Liver (tissue), 7 donors: ENCODE measurements at regions not wholly inside any gene's neighbourhood (a gene's known extent, or its start where the extent isn't known, plus 50 kb on each side); places are given as distances from the start of the nearest gene placed in this dataset.

Experiments
- DNase-seq: peaks from one replicate; pipeline ENCODE4 v3.0.0-alpha.2; 2017; ENCODE audit warnings: low spot score
- H3K27ac ChIP-seq, 2 donors: one replicate each; pipeline ENCODE4 v1.7.0; 2013; ENCODE audit warnings: inconsistent platforms in 2 of 2, low read length in 2 of 2, control low read depth in 1 of 2, low read depth in 1 of 2, mild to moderate bottlenecking in 1 of 2
- H3K27me3 ChIP-seq, 4 donors: one replicate each; pipeline versions ENCODE4 v1.6.1 to v1.7.0; 2013; ENCODE audit warnings: low read length in 3 of 4, inconsistent platforms in 1 of 4, mild to moderate bottlenecking in 1 of 4, moderate library complexity in 1 of 4; ENCODE audit not compliant: control insufficient read depth in 4 of 4, insufficient read depth in 4 of 4
- H3K36me3 ChIP-seq, 4 donors: one replicate each; pipeline versions ENCODE4 v1.6.1 to v1.7.0; 2013; ENCODE audit warnings: low read length in 3 of 4, mild to moderate bottlenecking in 3 of 4, low read depth in 1 of 4, moderate library complexity in 1 of 4; ENCODE audit not compliant: control insufficient read depth in 4 of 4, insufficient read depth in 3 of 4
- H3K4me1 ChIP-seq, 4 donors: one replicate each; pipeline versions ENCODE4 v1.6.1 to v1.7.0; 2013; ENCODE audit warnings: low read length in 3 of 4, mild to moderate bottlenecking in 3 of 4, moderate library complexity in 1 of 4; ENCODE audit not compliant: control insufficient read depth in 4 of 4, insufficient read depth in 4 of 4
- H3K4me3 ChIP-seq, 3 donors: one replicate each; pipeline versions ENCODE4 v1.6.1 to v1.7.0; 2013; ENCODE audit warnings: low read length in 3 of 3, control low read depth in 1 of 3, low read depth in 1 of 3, mild to moderate bottlenecking in 1 of 3
- H3K9ac ChIP-seq, 2 donors: one replicate each; pipeline ENCODE4 v1.7.0; 2013; ENCODE audit warnings: low read length in 2 of 2, mild to moderate bottlenecking in 2 of 2, moderate library complexity in 2 of 2, control low read depth in 1 of 2, low read depth in 1 of 2
- H3K9me3 ChIP-seq, 4 donors: one replicate each; pipeline versions ENCODE4 v1.6.1 to v1.7.0; 2013; ENCODE audit warnings: low read length in 3 of 4; ENCODE audit not compliant: control insufficient read depth in 4 of 4
- ATF3 ChIP-seq: IDR thresholded peaks from 2 replicates; pipeline ENCODE4 v1.6.1; 2016; ENCODE audit warnings: antibody characterized with exemption
- EGR1 ChIP-seq, 2 donors: IDR thresholded peaks; 2 replicates each; pipeline ENCODE4 v1.6.1; 2016 to 2018; ENCODE audit warnings: antibody characterized with exemption in 2 of 2, low read depth in 2 of 2
- FOXA1 ChIP-seq: IDR thresholded peaks from 2 replicates; pipeline ENCODE4 v1.6.1; 2016; ENCODE audit warnings: antibody characterized with exemption
- FOXA2 ChIP-seq: IDR thresholded peaks from 2 replicates; pipeline ENCODE4 v1.6.1; 2016; ENCODE audit warnings: antibody characterized with exemption
- GABPA ChIP-seq, 2 donors: IDR thresholded peaks in 1 of 2; conservative IDR thresholded peaks in 1 of 2; 2 replicates each; pipeline ENCODE4 v1.6.1; 2016; ENCODE audit warnings: antibody characterized with exemption in 2 of 2, mild to moderate bottlenecking in 1 of 2, moderate library complexity in 1 of 2
- HNF4A ChIP-seq, 2 donors: conservative IDR thresholded peaks; 2 replicates each; pipeline ENCODE4 v1.6.1; 2016; ENCODE audit warnings: antibody characterized with exemption in 2 of 2, mild to moderate bottlenecking in 2 of 2
- HNF4G ChIP-seq: IDR thresholded peaks from 2 replicates; pipeline ENCODE4 v1.6.1; 2016; ENCODE audit warnings: antibody characterized with exemption
- MAX ChIP-seq: IDR thresholded peaks from 2 replicates; pipeline ENCODE4 v1.6.1; 2016; ENCODE audit warnings: antibody characterized with exemption
- NR2F2 ChIP-seq: IDR thresholded peaks from 2 replicates; pipeline ENCODE4 v1.6.1; 2016; ENCODE audit warnings: antibody characterized with exemption
- RXRA ChIP-seq, 2 donors: IDR thresholded peaks; 2 replicates each; pipeline ENCODE4 v1.6.1; 2017 to 2018; ENCODE audit warnings: antibody characterized with exemption in 2 of 2, mild to moderate bottlenecking in 1 of 2
- SP1 ChIP-seq: IDR thresholded peaks from 2 replicates; pipeline ENCODE4 v1.6.1; 2018; ENCODE audit warnings: antibody characterized with exemption, mild to moderate bottlenecking
- YY1 ChIP-seq: IDR thresholded peaks from 2 replicates; pipeline ENCODE4 v1.6.1; 2016; ENCODE audit warnings: antibody characterized with exemption, mild to moderate bottlenecking
- ZBTB33 ChIP-seq: IDR thresholded peaks from 2 replicates; pipeline ENCODE4 v1.6.1; 2016; ENCODE audit warnings: antibody characterized with exemption
- WGBS: extraction: QIAGEN DNeasy Blood & Tissue Kit; methylation state at CpG from one replicate; pipeline ENCODE4 v1.1.7; 2013; 5-methylcytosine and 5-hydroxymethylcytosine counted together
- TF ChIP-seq, protein P1 (sequence below): IDR thresholded peaks from 2 replicates; pipeline ENCODE4 v1.6.1; 2016; ENCODE audit warnings: antibody characterized with exemption, mild to moderate bottlenecking
- donor health status: healthy.
- donor health status: healthy.
- donor health status: healthy.
- donor health status: healthy.

- WGBS = 37% methylated on average over 1 of the region's 1 CpG
- no peak overlapping the region for H3K4me3 ChIP-seq
- no peaks in the 10 kb centered on the region for H3K27me3 ChIP-seq
- no peak for DNase-seq
- TF ChIP-seq SP1 (no peak), RXRA (IDR thresholded peaks at IDR 0.05) (no peak), ATF3 (no peak), EGR1 (IDR thresholded peaks at IDR 0.05; ENCODE audit: low read depth in 2 of 2) (no peak), FOXA1 (no peak), GABPA (IDR thresholded peaks at IDR 0.05 in 1 of 2, conservative IDR thresholded peaks at IDR 0.05 in 1 of 2) (no peak), ZBTB33 (no peak), FOXA2 (no peak), HNF4G (no peak), MAX (no peak)
- TF ChIP-seq, protein P1, sequence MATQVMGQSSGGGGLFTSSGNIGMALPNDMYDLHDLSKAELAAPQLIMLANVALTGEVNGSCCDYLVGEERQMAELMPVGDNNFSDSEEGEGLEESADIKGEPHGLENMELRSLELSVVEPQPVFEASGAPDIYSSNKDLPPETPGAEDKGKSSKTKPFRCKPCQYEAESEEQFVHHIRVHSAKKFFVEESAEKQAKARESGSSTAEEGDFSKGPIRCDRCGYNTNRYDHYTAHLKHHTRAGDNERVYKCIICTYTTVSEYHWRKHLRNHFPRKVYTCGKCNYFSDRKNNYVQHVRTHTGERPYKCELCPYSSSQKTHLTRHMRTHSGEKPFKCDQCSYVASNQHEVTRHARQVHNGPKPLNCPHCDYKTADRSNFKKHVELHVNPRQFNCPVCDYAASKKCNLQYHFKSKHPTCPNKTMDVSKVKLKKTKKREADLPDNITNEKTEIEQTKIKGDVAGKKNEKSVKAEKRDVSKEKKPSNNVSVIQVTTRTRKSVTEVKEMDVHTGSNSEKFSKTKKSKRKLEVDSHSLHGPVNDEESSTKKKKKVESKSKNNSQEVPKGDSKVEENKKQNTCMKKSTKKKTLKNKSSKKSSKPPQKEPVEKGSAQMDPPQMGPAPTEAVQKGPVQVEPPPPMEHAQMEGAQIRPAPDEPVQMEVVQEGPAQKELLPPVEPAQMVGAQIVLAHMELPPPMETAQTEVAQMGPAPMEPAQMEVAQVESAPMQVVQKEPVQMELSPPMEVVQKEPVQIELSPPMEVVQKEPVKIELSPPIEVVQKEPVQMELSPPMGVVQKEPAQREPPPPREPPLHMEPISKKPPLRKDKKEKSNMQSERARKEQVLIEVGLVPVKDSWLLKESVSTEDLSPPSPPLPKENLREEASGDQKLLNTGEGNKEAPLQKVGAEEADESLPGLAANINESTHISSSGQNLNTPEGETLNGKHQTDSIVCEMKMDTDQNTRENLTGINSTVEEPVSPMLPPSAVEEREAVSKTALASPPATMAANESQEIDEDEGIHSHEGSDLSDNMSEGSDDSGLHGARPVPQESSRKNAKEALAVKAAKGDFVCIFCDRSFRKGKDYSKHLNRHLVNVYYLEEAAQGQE = no peak
- H3K27ac ChIP-seq = no peak overlapping the region
- peaks cover 0 to 1% (median 0%) of the 10 kb centered on the region in 4 donors for H3K36me3 ChIP-seq
- no peak overlapping the region for H3K9ac ChIP-seq
- no peaks in the 10 kb centered on the region for H3K9me3 ChIP-seq
- no peaks in the 10 kb centered on the region for H3K4me1 ChIP-seq
Observed at GRCh38 chr2:59342166-59342565, 1101.0 kb upstream of the FANCL start.

DNA sequence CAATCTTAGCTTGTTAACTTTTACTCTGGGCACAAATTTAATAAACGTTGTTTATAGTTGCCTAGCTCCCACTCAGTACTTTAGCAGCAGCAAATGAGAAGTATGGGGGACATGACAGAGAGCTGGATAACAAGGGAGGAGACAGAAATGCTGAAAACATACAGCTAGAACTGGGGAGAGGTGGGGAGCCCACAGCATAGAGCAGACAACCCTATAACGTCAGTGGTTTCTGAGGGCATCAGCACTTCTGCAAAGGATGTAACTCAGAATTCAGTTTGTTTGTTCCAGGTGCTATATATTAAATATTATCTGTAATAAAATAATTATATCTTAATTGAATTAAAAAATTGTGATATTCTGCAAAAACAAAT, 1098.7 kb upstream of the FANCL start:
- no peaks in the 10 kb centered on the region for H3K4me1 ChIP-seq
- no peaks in the 10 kb centered on the region for H3K27me3 ChIP-seq
- no peak overlapping the region for H3K27ac ChIP-seq
- no peak overlapping the region for H3K4me3 ChIP-seq
- 65% methylated on average over 2 of the region's 2 CpGs for WGBS
- H3K9ac ChIP-seq = no peak overlapping the region
- TF ChIP-seq FOXA2 (no peak), HNF4G (no peak), EGR1 (IDR thresholded peaks at IDR 0.05; ENCODE audit: low read depth in 2 of 2) (no peak), SP1 (no peak)
- DNase-seq = no peak
- H3K36me3 ChIP-seq = peaks cover 0 to 1% (median 0%) of the 10 kb centered on the region in 4 donors
- no peaks in the 10 kb centered on the region for H3K9me3 ChIP-seq

GRCh38 chr2:59339121-59339836, 1098.2 kb upstream of the FANCL start:
- Histone ChIP-seq H3K4me3 (no peak overlapping the region), H3K9ac (no peak overlapping the region), H3K9me3 (no peaks in the 10 kb centered on the region), H3K36me3 (peaks cover 0 to 1% (median 0%) of the 10 kb centered on the region in 4 donors), H3K27me3 (no peaks in the 10 kb centered on the region), H3K27ac (no peak overlapping the region), H3K4me1 (no peaks in the 10 kb centered on the region)
- DNase-seq = no peak
- 59% methylated on average over 8 of the region's 8 CpGs for WGBS
- TF ChIP-seq FOXA2 (no peak), ZBTB33 (no peak), SP1 (no peak), FOXA1 (no peak), HNF4A (conservative IDR thresholded peaks at IDR 0.05) (no peak), HNF4G (no peak), NR2F2 (no peak), RXRA (IDR thresholded peaks at IDR 0.05) (no peak), MAX (no peak), YY1 (no peak)
- TF ChIP-seq, protein P1 = no peak
